ENCODE measurements at regions not wholly inside any gene's neighbourhood (a gene's known extent, or its start where the extent isn't known, plus 50 kb on each side); places are given as distances from the start of the nearest gene placed in this dataset.

DNA sequence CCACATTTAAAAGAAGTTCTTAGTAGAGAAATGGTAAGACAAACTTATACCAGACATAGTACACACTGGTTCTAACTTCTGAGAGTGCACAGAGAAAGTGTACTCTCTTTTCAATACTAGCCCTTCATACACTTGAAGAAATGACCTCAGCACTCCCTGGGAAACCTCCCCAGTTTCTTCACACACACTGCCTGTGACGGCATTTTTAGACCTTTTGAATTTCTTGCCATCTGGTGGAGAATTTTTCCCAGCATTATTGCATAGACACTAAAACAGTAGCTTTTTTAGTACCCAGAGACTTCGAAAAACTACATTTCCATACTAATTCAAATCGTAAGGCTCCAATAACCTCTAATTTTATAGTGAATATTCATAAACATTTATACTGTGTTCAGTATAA, 341.6 kb upstream of the MAOA start:
- no peak for TF ChIP-seq EP300 (IDR thresholded peaks at IDR 0.05)
- TF ChIP-seq POLR2A (IDR thresholded peaks at IDR 0.05) = no peak
